A172 (cell line): ENCODE measurements at regions not wholly inside any gene's neighbourhood (a gene's known extent, or its start where the extent isn't known, plus 50 kb on each side); places are given as distances from the start of the nearest gene placed in this dataset.

Source experiments
- DNase-seq: peaks from one replicate; pipeline ENCODE4 v3.0.0-alpha.2; 2015; ENCODE audit warnings: low spot score

GRCh38 chr12:71237128-71237527 lies 79.3 kb upstream of the TSPAN8 start:
- no peak for DNase-seq

DNA sequence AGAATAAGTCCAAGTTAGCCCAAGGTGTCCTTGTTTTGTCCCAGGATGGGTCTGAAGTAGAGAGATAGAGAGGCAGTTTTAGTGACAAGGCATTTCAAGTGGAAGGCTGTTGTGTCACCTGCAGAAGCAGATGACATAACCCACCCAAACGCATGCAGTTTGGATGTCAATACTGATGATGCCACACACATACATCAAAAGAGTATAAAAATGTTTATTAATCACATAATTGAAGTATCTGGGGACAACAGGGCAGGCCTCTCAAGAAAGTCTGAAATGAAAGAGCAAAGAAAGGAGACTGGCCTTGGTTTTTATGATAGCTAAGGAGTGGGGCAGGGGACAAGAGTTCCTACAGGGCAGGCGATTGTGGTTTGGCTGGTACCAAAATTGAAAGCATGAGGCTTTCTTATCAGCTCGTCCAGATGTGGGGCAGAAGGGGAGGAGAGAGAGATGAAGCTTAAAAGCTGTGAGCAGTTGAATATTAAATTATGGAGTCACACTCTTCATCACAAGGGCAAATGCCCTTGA lies 78.4 kb upstream of the TSPAN8 start:
- DNase-seq, result no peak

GRCh38 chr12:71233083-71233482 lies 75.3 kb upstream of the TSPAN8 start:
- no peak for DNase-seq

GRCh38 chr12:71230542-71230941 lies 72.7 kb upstream of the TSPAN8 start:
- no peak for DNase-seq

GRCh38 chr12:71223139-71223538 lies 65.3 kb upstream of the TSPAN8 start:
- DNase-seq, result no peak

DNA sequence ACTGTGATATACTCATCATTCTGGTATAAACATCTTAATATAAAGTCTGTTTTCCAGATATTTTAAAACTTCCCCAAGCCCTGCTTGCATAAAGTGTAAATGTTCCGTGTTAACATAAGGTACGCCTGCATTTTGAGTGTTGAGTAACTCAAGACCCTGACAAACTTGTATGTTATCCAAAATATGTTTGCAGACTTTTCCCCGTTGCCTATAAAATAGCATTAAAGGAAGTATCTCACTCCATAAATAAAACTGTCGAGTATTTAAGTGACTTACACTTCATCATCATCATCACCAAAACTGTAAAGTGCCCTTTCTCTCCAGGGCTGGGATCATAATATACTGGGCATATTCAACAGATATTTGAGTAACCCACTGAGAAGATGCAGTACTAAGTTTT lies 64.6 kb upstream of the TSPAN8 start:
- DNase-seq, result no peak

GRCh38 chr12:71220260-71220659 lies 62.5 kb upstream of the TSPAN8 start:
- DNase-seq, result no peak

- no peak for DNase-seq
Measured at GRCh38 chr12:71219224-71219623, 61.4 kb upstream of the TSPAN8 start.

GRCh38 chr12:71218616-71219015 lies 60.8 kb upstream of the TSPAN8 start:
- no peak for DNase-seq

DNA sequence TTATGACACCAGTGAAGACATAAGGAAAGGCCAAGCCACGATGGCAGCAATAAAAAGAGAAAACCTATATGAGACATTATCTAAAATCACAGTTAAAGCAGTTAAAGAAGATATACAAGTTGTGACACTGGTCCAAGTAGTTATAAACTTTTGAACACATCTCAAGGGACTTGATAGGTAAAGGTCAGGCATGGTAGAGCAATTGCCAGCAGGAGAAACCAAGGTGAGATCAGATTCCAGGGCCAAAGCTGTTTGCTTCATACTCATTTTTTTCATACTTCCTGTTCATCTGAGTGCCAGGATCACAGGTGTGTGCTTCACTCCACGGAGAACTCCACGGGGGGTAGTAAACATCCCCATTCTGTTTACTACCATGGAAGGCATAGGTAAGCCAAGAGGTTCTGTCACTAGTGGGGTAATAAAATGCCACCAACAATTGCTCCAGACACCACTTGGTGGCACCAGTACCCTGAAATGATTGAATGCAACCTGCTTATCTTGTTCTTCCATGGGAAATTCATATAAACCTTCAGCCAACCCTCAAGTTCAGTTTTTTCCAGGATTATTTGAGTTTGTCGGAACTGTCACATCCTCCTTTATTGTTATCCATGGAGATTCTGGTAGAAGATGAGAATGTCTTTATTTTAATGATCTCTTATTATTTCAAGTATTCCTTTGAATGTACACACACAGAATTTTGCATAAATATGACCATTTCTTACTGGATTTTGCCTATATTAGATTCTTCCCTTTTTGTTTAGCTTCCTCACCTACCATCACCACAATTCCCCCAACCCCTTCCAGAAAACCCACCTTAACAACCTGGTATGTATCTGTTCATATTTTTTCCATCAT lies 59.2 kb upstream of the TSPAN8 start:
- DNase-seq, result peak; percentile 76

DNA sequence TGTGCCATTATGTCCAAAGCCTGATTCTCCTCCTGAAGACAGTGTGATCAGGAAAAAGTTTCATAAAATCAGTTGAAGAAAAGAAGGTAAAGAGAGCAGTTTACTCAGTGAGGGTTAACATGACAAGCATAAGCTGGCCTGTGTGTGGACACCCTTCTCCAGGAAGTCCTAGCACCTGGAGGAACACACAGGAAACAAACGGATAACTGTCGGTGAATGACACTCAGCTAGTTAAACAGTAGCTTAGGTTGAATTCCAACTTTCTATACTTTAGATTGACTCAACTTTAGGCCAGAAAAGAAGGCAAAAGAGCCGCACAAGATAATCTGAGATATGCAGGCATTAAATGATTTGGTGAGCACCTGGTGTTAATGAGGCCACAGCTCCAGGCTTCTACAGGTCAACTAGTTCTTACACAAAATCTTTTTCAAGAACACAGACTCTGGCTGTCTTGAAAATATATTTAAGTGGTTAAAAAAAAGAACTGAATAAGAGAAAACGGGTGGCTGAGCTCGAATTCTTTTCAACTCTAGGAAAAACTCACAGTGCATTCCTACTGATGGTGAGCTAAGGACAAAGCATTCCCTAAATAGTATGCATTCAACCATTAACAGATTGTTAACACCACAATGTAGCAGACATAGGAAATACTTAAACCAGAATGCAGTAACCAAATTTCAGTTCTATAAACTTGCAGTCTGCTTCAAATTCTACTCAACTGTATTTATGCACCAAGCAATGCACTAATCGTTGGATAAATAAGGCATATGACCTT lies 56.9 kb upstream of the TSPAN8 start:
- no peak for DNase-seq

- DNase-seq, result no peak
Measured at GRCh38 chr12:71208053-71208685, 50.4 kb upstream of the TSPAN8 start.
